Erythroblast (primary cell): ENCODE measurements at regions not wholly inside any gene's neighbourhood (a gene's known extent, or its start where the extent isn't known, plus 50 kb on each side); places are given as distances from the start of the nearest gene placed in this dataset.

ENCODE experiments used
- GATA1 ChIP-seq: IDR thresholded peaks from 2 replicates; pipeline ENCODE4 v1.6.1; 2011; ENCODE audit warnings: low read depth, mild to moderate bottlenecking, control low read depth, low read length, moderate library complexity
- POLR2A ChIP-seq: IDR thresholded peaks from 2 replicates; pipeline ENCODE4 v1.6.1; 2011; ENCODE audit warnings: mild to moderate bottlenecking, low read length

DNA sequence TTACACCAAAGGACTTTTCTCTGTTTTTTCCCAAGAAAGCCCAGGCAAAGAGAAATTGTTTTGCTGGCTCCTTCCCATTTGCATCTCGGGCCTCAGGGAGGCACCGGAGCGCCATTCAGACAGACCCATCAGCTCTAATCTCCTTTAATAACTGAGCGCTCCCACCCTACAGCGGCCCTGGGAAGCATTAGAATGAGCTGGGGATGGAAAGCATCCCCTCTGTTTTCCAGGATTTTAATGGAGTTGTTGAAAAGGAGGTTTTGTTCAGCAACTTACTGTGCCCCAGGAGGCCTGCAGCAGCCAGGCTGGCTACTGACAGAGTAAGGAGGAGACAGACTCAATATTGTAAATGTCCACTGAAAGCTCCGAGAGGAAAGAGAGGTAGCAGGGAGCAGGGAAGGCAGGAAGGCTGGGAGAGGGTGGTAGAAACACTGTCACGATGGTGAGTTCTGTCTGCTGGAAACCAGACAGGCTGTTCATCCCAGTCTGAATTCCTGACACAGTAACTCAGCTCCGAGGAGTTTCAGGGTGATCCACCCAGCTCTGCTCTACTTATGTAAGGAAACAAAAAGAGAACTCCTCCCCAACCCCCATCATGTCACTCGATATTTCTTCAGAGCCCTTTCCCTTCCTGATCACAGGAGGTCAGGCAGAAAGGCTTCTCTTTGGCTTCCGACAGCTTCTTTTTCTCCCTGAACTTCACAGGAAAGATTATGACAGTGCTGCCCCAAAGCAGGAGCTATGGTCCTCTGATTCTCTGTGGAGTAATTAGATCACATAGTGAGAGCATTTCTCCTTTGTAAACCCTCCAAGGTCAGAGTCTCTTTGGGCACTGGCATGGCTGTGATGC is 62.5 kb upstream of the TMEM132D start:
- no peak for TF ChIP-seq POLR2A
- TF ChIP-seq GATA1, result no peak
